K562 (cell line): ENCODE measurements at regions not wholly inside any gene's neighbourhood (a gene's known extent, or its start where the extent isn't known, plus 50 kb on each side); places are given as distances from the start of the nearest gene placed in this dataset.

Experiments used
- ATAC-seq: fragments of 200-7000 bp; cut with Tn5 transposase; 3 replicates; pipeline ENCODE4 v1.9.1; 2020; ENCODE audit warnings: moderate library complexity
- BruUV-seq: library from RNA; stranded (reverse); fragments of 400-500 nt; replicated peaks from 2 replicates; lab custom pipeline; 2021; lab: Mats Ljungman, UMichigan
- CTCF ChIA-PET: fragments of 300-600 bp; formaldehyde crosslinking; extraction: SDS; loops from one replicate; lab custom pipeline; 2021; ENCODE audit warnings: low intra/inter-chr PET ratio; lab: Yijun Ruan, JAX
- POLR2A ChIA-PET: fragments of 300-600, 350-650 bp; sonication (Branson Sonifier 250); formaldehyde crosslinking; extraction: SDS; loops from one replicate; lab custom pipeline; 2021; ENCODE audit warnings: antibody characterized with exemption, inconsistent platforms; lab: Yijun Ruan, JAX
- DNase-seq, 4 experiments: peaks; one replicate each; pipeline versions ENCODE4 v3.0.0 to v3.0.0-alpha.2; 2011 to 2018; ENCODE audit warnings: low spot score in 3 of 4, mixed read lengths in 3 of 4; ENCODE audit errors: extremely low read depth in 1 of 4
- FAIRE-seq: peaks from 2 replicates; lab custom pipeline; 2011; peaks lifted over from hg19 to GRCh38; lab: Jason Lieb, UNC
- H2AFZ ChIP-seq: 2 replicates; pipeline ENCODE4 v1.6.0; 2011; ENCODE audit warnings: low read depth, low read length, control low read depth, inconsistent platforms
- H3K27ac ChIP-seq: fragments of 200-600 bp; 3 replicates; pipeline ENCODE4 v1.8.0; 2011; ENCODE audit warnings: low read depth, mild to moderate bottlenecking, control low read depth, inconsistent platforms, low read length, moderate library complexity, mixed read lengths; ENCODE audit errors: extremely low read depth
- H3K27me3 ChIP-seq, 2 experiments: fragments of 300-600 bp in 1 of 2; 2 replicates in 1 of 2; 3 replicates in 1 of 2; pipeline versions ENCODE4 v1.6.0 to v1.8.0; 2011; ENCODE audit warnings: inconsistent platforms in 2 of 2, low read length in 2 of 2, mild to moderate bottlenecking in 1 of 2, mixed read lengths in 1 of 2, moderate library complexity in 1 of 2; ENCODE audit not compliant: control insufficient read depth in 2 of 2, insufficient read depth in 2 of 2
- H3K36me3 ChIP-seq: fragments of 300-600 bp; 3 replicates; pipeline ENCODE4 v1.8.0; 2011; ENCODE audit warnings: mild to moderate bottlenecking, low read length, inconsistent platforms; ENCODE audit not compliant: control insufficient read depth, insufficient read depth
- H3K4me1 ChIP-seq, 2 experiments: fragments of 200-600 bp in 1 of 2; replicated peaks in 1 of 2; 2 replicates in 1 of 2; 3 replicates in 1 of 2; pipeline versions ENCODE4 v1.5.1 to v1.8.0; 2011; ENCODE audit warnings: inconsistent platforms in 2 of 2, low read length in 2 of 2, mild to moderate bottlenecking in 1 of 2, mixed read lengths in 1 of 2, moderate library complexity in 1 of 2; ENCODE audit not compliant: control insufficient read depth in 2 of 2, insufficient read depth in 2 of 2
- H3K4me2 ChIP-seq: 2 replicates; pipeline ENCODE4 v1.6.1; 2011; ENCODE audit warnings: low read length, control low read depth, inconsistent platforms, mixed read lengths; ENCODE audit not compliant: insufficient read depth
- H3K4me3 ChIP-seq: fragments of 200-600 bp; sonication (generic), shearing (Covaris generic); 2 replicates; pipeline ENCODE4 v1.5.1; 2016; ENCODE audit warnings: control low read depth, inconsistent platforms
- H3K79me2 ChIP-seq: fragments of 200-600 bp; 3 replicates; pipeline ENCODE4 v1.8.0; 2011; ENCODE audit warnings: low read length, inconsistent platforms; ENCODE audit not compliant: control insufficient read depth, insufficient read depth
- H3K9ac ChIP-seq, 2 experiments: 2 replicates each; pipeline versions ENCODE4 v1.6.0 to v1.6.1; 2011; ENCODE audit warnings: low read depth in 2 of 2, low read length in 2 of 2, control low read depth in 1 of 2, inconsistent platforms in 1 of 2, mild to moderate bottlenecking in 1 of 2, mixed read lengths in 1 of 2; ENCODE audit not compliant: insufficient read depth in 1 of 2
- H3K9me1 ChIP-seq: one replicate; pipeline ENCODE4 v1.6.0; 2011; ENCODE audit warnings: inconsistent platforms, mild to moderate bottlenecking, low read length, moderate library complexity; ENCODE audit not compliant: control insufficient read depth, insufficient read depth
- H3K9me3 ChIP-seq: replicated peaks from 2 replicates; pipeline ENCODE4 v1.5.1; 2011; ENCODE audit warnings: low read depth, low read length, inconsistent platforms; ENCODE audit not compliant: control insufficient read depth, insufficient read depth
- H4K20me1 ChIP-seq: replicated peaks from 2 replicates; pipeline ENCODE4 v1.6.1; 2011; ENCODE audit warnings: low read length, inconsistent platforms, mixed read lengths; ENCODE audit not compliant: control insufficient read depth, insufficient read depth
- PYGO2 ChIP-seq: fragments of 450-650 bp; IDR thresholded peaks from 2 replicates; pipeline ENCODE4 v1.6.1; 2016; ENCODE audit warnings: mild to moderate bottlenecking, missing genetic modification characterization, moderate library complexity, missing compliant biosample characterization
- RAD21 ChIP-seq, 2 experiments: fragments of 250-450 bp in 1 of 2; fragments of 450-650 bp in 1 of 2; sonication (Bioruptor Pico) in 1 of 2; formaldehyde crosslinking in 1 of 2; IDR thresholded peaks in 1 of 2; conservative IDR thresholded peaks in 1 of 2; 2 replicates each; pipeline versions ENCODE4 v1.4.0 to v1.8.0; 2020 to 2022; ENCODE audit warnings: mild to moderate bottlenecking in 2 of 2, moderate library complexity in 1 of 2
- RBM25 ChIP-seq: fragments of 200-400 bp; formaldehyde crosslinking; IDR thresholded peaks from 2 replicates; pipeline ENCODE4 v1.6.1; 2018; ENCODE audit warnings: low read length, low read depth, moderate library complexity; ENCODE audit not compliant: severe bottlenecking
- SIRT6 ChIP-seq: IDR thresholded peaks from one replicate; pipeline ENCODE4 v1.6.1; 2012; ENCODE audit warnings: low read depth, mild to moderate bottlenecking, control low read depth, inconsistent platforms, low read length, moderate library complexity
- ZNF586 ChIP-seq: fragments of 450-650 bp; formaldehyde crosslinking; conservative IDR thresholded peaks from 2 replicates; pipeline ENCODE4 v1.4.0; 2020; ENCODE audit warnings: mild to moderate bottlenecking, moderate library complexity
- WGBS: fragments of 100-300 bp; shearing (Covaris generic); methylation state at CpG from one replicate; pipeline ENCODE4 v1.1.6; 2016; ENCODE audit warnings: low coverage, mixed read lengths; ENCODE audit not compliant: insufficient coverage; ENCODE audit errors: missing lambda C conversion rate; 5-methylcytosine and 5-hydroxymethylcytosine counted together
- in situ Hi-C: fragments of 300-500 bp; cut with MboI; formaldehyde crosslinking; loops from 4 replicates; pipeline ENCODE4 v1.15.0; 2018; ENCODE audit warnings: inconsistent platforms, mixed read lengths
- intact Hi-C: fragments of 100-400 bp; cut with micrococcal nuclease; formaldehyde crosslinking; loops from 2 replicates; pipeline ENCODE4 v1.14.2; 2022
- TF ChIP-seq, protein P1 (sequence below): fragments of 200-600 bp; sonication (generic); IDR thresholded peaks from one replicate; pipeline ENCODE4 v1.6.1; 2012; ENCODE audit warnings: mild to moderate bottlenecking, low read depth, low read length, inconsistent platforms
- TF ChIP-seq, protein P2 (sequence below): fragments of 450-650 bp; IDR thresholded peaks from 2 replicates; pipeline ENCODE4 v1.7.1; 2018; ENCODE audit warnings: mild to moderate bottlenecking, low read depth; ENCODE audit not compliant: partially characterized antibody

DNA sequence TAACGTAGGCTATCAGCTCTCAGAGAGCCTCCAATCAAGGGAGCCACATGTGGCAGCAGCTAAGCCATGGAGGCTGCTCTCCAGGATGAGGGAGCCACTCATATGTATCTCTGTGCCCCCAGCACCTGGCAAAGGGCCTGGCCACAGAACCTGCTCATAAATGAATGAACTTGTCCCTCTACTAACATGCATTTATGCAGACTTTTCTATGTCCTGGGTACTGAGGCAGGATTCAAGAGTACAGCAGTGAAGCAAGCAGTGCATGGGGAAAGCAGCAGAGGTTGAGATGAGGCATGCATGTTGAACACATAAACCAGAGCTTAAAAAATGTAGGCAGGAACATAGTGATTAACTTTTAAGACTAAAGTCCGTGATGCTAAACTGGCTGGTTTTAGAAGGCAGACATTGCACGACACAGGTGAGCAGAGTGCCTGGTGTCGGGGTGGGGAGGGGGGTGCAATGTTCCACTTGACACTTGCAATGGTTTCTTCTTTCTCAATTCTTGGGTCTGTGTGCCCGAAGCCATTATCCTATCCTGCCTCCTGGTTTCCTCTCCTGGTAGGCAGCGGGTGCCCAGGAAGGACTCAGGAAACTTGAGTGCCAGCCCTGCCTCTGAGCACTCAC lies 142.8 kb upstream of the ALDH1B1 start:
- ATAC-seq (no peak), FAIRE-seq (no peak), DNase-seq (no peak)
- no peaks in the 10 kb centered on the region for H3K9me3 ChIP-seq
- no peak overlapping the region for H3K27ac ChIP-seq
- ChIA-PET POLR2A (interaction anchor here (1.2 kb wide), 1 partner anchor 10 kb away, joined by 3 read pairs; no protein-coding TSS in a partner anchor), CTCF (no interaction called here)
- H3K79me2 ChIP-seq: no peaks in the 10 kb centered on the region
- no peak overlapping the region for H3K4me2 ChIP-seq
- H3K4me3 ChIP-seq: no peak overlapping the region
- no TSS peak for BruUV-seq
- peaks cover 15 to 38% of the 10 kb centered on the region in 2 experiments for H3K27me3 ChIP-seq
- no peak overlapping the region for H2AFZ ChIP-seq
- no peak overlapping the region for H3K9ac ChIP-seq
- H4K20me1 ChIP-seq: no peaks in the 10 kb centered on the region; the same call in 1 of the 2 replicates
- WGBS: 0% methylated on average over 6 of the region's 6 CpGs
- intact Hi-C loops: loop anchor here (5.0 to 10.0 kb wide), 2 partner anchors 83 to 165 kb away; no protein-coding TSS in a partner anchor
- in situ Hi-C loops: no loop called here
- H3K36me3 ChIP-seq: no peaks in the 10 kb centered on the region
- H3K4me1 ChIP-seq: no peaks in the 10 kb centered on the region
- no peaks in the 10 kb centered on the region for H3K9me1 ChIP-seq
- TF ChIP-seq, protein P1, sequence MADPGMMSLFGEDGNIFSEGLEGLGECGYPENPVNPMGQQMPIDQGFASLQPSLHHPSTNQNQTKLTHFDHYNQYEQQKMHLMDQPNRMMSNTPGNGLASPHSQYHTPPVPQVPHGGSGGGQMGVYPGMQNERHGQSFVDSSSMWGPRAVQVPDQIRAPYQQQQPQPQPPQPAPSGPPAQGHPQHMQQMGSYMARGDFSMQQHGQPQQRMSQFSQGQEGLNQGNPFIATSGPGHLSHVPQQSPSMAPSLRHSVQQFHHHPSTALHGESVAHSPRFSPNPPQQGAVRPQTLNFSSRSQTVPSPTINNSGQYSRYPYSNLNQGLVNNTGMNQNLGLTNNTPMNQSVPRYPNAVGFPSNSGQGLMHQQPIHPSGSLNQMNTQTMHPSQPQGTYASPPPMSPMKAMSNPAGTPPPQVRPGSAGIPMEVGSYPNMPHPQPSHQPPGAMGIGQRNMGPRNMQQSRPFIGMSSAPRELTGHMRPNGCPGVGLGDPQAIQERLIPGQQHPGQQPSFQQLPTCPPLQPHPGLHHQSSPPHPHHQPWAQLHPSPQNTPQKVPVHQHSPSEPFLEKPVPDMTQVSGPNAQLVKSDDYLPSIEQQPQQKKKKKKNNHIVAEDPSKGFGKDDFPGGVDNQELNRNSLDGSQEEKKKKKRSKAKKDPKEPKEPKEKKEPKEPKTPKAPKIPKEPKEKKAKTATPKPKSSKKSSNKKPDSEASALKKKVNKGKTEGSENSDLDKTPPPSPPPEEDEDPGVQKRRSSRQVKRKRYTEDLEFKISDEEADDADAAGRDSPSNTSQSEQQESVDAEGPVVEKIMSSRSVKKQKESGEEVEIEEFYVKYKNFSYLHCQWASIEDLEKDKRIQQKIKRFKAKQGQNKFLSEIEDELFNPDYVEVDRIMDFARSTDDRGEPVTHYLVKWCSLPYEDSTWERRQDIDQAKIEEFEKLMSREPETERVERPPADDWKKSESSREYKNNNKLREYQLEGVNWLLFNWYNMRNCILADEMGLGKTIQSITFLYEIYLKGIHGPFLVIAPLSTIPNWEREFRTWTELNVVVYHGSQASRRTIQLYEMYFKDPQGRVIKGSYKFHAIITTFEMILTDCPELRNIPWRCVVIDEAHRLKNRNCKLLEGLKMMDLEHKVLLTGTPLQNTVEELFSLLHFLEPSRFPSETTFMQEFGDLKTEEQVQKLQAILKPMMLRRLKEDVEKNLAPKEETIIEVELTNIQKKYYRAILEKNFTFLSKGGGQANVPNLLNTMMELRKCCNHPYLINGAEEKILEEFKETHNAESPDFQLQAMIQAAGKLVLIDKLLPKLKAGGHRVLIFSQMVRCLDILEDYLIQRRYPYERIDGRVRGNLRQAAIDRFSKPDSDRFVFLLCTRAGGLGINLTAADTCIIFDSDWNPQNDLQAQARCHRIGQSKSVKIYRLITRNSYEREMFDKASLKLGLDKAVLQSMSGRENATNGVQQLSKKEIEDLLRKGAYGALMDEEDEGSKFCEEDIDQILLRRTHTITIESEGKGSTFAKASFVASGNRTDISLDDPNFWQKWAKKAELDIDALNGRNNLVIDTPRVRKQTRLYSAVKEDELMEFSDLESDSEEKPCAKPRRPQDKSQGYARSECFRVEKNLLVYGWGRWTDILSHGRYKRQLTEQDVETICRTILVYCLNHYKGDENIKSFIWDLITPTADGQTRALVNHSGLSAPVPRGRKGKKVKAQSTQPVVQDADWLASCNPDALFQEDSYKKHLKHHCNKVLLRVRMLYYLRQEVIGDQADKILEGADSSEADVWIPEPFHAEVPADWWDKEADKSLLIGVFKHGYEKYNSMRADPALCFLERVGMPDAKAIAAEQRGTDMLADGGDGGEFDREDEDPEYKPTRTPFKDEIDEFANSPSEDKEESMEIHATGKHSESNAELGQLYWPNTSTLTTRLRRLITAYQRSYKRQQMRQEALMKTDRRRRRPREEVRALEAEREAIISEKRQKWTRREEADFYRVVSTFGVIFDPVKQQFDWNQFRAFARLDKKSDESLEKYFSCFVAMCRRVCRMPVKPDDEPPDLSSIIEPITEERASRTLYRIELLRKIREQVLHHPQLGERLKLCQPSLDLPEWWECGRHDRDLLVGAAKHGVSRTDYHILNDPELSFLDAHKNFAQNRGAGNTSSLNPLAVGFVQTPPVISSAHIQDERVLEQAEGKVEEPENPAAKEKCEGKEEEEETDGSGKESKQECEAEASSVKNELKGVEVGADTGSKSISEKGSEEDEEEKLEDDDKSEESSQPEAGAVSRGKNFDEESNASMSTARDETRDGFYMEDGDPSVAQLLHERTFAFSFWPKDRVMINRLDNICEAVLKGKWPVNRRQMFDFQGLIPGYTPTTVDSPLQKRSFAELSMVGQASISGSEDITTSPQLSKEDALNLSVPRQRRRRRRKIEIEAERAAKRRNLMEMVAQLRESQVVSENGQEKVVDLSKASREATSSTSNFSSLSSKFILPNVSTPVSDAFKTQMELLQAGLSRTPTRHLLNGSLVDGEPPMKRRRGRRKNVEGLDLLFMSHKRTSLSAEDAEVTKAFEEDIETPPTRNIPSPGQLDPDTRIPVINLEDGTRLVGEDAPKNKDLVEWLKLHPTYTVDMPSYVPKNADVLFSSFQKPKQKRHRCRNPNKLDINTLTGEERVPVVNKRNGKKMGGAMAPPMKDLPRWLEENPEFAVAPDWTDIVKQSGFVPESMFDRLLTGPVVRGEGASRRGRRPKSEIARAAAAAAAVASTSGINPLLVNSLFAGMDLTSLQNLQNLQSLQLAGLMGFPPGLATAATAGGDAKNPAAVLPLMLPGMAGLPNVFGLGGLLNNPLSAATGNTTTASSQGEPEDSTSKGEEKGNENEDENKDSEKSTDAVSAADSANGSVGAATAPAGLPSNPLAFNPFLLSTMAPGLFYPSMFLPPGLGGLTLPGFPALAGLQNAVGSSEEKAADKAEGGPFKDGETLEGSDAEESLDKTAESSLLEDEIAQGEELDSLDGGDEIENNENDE: no peak
- no peak for TF ChIP-seq SIRT6
- no peak for TF ChIP-seq ZNF586 (CRISPR knock-in tag)
- no peak for TF ChIP-seq RBM25
- TF ChIP-seq RAD21 (CRISPR knock-in tag; conservative IDR thresholded peaks at IDR 0.05 in 1 of 2, IDR thresholded peaks at IDR 0.05 in 1 of 2): no peak
- TF ChIP-seq PYGO2 (tag): no peak
- TF ChIP-seq, protein P2, sequence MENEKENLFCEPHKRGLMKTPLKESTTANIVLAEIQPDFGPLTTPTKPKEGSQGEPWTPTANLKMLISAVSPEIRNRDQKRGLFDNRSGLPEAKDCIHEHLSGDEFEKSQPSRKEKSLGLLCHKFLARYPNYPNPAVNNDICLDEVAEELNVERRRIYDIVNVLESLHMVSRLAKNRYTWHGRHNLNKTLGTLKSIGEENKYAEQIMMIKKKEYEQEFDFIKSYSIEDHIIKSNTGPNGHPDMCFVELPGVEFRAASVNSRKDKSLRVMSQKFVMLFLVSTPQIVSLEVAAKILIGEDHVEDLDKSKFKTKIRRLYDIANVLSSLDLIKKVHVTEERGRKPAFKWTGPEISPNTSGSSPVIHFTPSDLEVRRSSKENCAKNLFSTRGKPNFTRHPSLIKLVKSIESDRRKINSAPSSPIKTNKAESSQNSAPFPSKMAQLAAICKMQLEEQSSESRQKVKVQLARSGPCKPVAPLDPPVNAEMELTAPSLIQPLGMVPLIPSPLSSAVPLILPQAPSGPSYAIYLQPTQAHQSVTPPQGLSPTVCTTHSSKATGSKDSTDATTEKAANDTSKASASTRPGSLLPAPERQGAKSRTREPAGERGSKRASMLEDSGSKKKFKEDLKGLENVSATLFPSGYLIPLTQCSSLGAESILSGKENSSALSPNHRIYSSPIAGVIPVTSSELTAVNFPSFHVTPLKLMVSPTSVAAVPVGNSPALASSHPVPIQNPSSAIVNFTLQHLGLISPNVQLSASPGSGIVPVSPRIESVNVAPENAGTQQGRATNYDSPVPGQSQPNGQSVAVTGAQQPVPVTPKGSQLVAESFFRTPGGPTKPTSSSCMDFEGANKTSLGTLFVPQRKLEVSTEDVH: no peak
